ENCODE measurements at regions not wholly inside any gene's neighbourhood (a gene's known extent, or its start where the extent isn't known, plus 50 kb on each side); places are given as distances from the start of the nearest gene placed in this dataset.
"Not testable (repeated sequence)": the region's sequence is repeated elsewhere in the genome, so short reads cannot be mapped to it uniquely, and the experiment has no call there.

DNA sequence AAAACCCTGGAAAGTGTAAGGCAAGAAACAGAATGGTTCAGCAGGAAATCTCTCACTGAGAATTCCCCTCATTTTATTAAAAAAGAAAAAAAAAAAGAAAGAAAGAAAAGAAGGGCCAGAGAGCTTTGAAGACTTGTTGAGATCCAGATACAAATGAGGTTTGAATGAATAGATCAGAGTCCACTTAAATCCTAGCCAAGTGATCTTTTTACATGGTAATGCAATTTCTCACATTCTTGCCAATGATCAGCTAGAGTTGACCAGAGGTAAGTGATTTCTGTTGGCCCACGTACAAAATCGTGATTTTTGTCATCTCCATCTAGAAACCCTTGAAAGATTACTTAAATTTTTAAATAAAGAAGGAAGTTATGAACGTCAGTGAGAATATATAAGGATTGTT is 261.5 kb upstream of the PCSK5 start:
- DNase-seq, result no peak

DNA sequence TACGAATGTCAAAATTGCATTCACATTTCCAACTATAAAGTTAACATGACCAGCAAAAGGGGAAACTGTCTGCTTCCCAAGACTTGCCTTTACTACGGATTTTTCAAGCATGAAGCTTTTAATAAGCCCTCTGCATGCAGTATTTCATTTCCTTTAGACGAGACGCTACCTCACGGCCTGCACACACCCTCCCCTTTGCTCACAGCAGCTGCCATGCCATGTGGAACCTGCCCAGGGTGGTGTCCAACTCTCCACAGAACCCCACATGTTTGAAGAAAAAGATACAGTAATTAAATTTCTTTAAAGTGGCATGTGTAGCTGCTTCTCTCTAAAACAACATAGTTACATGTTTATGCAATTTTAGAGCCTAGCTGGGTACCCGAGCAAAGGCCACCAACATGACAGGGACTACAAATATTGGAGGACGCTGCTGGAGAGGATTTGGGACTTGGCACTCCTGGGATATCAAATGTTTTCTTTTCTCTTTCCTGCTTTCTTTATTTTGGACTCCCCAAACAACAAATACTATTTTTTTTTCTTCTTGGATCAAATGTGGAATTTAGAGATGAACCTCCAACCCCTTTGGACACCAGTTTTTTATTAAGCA is 256.9 kb upstream of the PCSK5 start:
- DNase-seq, result no peak

DNA sequence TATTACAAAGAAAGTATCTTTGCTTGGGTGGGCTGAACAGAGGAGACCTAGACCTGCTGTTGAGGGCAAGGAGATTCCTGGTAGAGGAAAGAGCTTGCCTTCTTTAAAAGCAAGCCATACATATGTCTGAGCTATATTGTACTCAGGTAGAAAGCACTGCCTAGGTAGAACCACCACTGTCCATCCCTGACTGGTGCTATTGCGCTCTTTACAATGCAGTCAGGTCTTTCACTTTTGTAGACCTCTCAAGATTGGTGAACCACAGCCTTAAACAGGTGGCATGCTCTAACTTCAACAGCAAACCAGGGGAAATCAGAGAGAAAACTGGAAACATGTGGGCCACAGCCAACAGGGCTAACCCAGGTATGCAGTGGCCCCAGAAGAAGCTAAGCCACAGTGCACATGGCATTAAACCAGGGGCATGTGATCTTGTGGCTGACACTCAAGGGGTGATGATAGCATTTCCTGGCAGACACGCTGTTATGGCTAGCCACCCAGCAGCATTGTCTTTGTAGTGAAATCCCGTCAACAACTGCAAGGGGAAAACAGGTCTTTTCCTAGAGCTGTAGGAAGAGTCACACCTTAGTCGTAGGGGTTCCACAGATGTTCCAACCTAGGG is 253.9 kb upstream of the PCSK5 start:
- DNase-seq, result no peak

DNA sequence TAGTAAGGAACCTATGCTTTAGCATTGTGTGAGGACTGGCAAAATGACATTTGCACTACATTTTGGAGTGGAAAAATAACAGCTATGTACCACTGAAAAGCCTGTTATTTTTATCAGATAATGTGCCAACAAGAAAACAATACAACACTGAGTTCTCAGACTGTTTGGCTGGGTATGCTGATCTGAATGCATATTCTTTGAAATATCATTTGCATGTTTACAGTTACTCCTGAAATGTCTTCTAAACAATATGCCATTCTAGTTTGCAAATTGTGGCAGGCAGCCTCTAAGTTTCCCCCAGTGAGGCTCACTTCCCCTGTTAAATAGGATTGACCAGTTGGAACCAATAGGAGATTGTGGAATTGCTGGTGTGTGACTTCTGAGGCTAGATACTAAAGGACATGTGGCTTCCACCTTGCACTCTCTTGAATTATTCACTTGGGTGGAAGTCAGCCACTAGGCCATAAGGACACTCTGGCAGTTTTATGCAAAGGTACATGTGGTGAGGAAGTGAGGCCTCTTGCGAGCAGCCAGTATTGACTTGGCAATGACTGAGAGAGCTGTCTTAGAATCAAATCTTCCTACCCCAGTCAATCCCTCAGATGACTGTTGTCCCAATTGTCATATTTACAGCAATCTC is 250.4 kb upstream of the PCSK5 start:
- no peak for DNase-seq

DNA sequence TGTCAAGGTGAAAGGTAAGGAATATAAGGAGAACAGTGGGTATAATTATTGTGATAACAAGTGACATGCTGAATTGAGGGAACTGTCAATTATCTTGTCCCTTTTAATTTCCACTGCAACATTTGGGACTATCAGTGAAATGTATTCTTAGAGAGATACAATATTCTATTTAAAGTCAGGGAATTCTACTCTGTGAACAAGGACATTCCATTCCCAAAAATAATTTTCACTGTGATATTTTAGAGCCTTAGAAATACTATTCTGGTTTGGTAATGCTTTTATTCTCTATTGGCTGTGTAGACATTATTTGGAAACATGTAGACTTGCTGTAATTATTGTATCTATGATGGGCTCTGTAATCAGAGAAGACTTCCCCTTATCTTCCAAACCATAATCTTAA is 248.0 kb upstream of the PCSK5 start:
- DNase-seq, result no peak

DNA sequence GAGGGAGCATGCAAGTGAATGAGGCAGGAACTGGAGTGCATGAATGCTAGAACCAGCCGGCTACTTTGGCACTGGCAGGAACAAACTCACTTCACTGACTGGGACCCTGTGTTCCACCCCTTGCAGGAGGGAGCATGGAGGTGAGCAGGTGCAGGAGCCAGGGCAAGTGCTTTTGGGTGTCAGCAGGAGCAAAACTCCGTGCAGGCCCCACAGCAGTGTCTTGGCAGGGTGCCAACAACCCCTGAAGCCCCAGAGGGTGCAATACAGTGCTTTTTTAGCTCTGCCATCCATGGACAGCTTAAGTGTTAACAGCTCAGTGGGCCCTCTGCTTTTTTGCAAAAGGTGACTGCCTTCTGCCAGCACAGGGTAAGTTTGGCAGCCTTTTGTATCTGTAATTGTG is 245.8 kb upstream of the PCSK5 start:
- no peak for DNase-seq

DNA sequence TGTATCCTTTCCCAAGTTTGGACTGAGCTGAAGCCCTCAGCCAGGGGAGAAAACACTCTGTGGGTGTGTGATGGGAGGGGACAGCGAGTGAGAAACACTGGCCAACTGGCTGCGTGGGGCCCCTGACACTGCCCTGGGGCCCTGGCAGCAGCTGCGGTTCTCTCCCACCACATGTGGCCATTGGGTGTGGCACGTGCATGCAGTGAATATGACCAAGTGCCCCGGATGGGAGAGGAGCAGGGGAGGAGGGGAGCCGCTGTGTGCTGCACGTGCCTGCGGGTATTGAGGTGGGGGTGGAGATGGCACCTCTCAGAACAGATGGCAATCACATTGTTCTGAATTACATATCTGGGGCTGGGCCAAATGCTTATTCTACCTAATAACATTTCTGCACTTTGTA is 242.4 kb upstream of the PCSK5 start:
- no peak for DNase-seq

DNA sequence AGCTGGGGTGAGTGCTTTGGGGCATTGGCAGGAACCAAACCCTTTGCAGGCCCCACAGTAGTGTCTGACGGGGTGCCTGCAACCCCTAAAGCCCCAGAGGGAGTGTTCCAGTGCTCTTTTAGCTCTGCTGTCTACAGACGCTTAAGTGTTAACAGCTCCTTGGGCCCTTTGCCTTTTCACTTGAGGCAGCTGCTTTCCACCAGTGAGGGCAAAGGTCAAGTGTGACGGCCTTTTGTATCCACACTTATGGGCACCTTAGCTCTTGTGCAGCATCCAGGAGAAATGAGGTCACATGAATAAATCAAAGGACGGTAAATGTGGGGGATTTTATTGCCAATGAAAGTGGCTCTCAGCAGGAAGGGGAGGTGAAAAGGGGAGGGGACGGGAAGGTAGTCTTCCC is 241.4 kb upstream of the PCSK5 start:
- no peak for DNase-seq

DNA sequence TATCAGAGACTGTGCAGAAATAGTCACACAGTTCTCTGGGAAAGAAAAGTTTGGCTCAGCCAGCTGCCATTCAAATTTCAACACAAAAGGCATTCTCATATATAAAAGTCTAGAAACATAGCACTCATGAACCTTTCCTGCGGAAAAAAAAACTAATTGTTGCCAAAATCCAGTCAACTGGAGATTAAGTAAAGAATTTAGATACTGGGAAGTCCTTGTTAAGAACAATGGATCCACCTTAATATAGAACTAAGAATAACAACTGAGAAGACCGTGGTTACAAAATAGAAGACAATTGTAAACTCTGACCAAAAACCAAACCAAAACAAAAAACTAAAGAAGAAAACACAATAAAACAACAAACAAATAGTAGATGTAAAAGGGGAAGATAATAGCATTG is 238.8 kb upstream of the PCSK5 start:
- DNase-seq, result no peak

DNA sequence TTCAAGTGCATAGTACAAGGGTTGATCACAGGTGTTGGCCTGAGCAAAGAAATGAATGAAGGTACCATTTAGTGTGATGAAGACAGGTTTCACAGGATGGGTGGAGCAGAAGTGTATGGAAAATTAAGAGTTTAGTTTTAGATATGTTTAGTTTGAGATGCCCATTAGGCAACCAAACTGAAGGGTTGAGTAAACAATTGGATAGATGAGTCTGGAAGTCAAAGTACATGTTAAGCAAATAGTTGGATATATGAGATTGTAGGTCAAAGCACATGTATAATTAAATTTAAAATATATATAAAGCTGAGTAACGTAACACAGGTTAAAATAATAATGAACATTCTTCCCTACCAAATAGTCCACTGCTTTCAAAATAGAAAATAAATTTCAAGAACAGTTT is 237.1 kb upstream of the PCSK5 start:
- DNase-seq, result no peak

DNA sequence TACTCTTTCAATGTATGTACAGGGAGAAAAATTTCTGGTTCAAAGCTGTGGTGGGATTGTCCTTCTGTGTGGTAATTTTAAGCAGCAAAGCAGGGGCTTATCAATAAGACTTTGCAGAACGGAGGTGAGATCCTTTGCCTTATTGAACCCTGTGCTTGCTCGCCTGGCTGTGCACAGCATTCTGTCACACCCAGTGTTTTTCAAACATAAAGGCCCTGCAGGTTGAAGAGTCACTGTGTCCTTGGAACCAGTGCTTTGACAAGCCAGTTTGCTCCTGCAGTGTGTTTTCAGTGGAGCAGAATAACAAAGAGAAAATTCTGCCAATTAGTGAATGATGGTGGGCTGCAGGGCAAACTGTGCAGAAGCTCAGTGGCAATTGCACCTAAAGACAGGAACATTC is 236.7 kb upstream of the PCSK5 start:
- no peak for DNase-seq

DNA sequence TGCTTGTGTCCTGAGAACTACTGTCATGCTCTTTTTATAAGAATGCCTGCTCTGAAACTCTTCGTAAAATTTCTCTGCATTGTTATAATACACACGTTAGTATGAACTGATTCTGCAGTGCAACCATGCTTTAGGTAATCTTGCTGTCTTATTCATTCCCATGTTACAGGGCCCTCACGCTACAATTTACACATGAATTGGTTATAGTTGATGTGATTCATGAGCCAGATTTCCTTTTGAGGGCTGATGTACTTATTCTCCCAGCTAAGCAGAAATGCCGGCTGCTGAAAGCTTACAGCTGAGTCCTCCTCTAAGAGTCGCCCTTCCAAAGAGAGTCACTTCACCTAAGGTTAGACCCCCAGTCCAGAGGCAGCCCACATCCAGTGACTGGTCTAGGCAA is 233.5 kb upstream of the PCSK5 start:
- no peak for DNase-seq

DNA sequence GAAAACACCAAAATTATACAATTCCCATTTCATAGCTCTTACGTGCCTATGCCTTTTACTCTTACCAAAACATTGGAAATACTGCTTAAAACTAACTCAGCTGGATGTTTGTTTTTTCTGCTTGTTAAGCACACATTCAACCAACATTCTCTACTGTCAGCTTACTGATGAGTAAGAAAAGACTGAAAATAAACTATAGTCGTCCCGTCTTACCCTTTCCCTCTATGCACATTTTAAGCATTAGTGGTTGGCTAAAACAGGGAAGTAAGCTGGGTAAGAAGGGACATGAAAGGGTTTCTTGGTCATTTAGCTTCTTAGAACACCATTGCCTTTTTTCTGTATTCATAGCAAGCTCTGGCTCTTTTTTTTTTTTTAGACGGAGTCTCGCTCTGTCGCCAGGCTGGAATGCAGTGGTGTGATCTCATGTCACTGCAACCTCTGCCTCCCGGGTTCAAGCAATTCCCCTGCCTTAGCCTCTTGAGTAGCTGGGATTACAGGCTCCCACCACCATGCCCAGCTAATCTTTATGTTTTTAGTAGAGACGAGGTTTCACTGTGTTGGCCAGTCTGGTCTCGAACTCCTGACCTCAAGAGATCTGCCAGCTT is 232.1 kb upstream of the PCSK5 start:
- DNase-seq, result no peak

DNA sequence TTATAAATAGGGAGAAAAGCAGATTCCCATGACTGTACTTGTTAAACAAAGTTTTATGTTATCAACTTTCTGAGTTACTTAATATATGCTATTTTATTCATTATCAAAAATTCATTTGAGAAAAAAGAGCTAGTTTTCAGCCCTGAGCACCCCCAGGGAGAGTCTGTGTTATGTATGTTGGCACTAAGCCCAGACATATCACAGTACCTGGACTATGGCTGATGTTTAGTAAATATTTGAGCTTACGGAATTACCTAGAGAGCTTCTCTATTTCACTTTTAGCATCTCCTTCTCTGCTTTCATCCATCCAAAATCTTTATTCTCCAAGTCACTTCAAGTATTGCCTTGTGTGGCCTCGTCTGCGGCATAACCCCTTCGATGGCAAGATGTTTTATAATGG is 225.9 kb upstream of the PCSK5 start:
- DNase-seq, result no peak

DNA sequence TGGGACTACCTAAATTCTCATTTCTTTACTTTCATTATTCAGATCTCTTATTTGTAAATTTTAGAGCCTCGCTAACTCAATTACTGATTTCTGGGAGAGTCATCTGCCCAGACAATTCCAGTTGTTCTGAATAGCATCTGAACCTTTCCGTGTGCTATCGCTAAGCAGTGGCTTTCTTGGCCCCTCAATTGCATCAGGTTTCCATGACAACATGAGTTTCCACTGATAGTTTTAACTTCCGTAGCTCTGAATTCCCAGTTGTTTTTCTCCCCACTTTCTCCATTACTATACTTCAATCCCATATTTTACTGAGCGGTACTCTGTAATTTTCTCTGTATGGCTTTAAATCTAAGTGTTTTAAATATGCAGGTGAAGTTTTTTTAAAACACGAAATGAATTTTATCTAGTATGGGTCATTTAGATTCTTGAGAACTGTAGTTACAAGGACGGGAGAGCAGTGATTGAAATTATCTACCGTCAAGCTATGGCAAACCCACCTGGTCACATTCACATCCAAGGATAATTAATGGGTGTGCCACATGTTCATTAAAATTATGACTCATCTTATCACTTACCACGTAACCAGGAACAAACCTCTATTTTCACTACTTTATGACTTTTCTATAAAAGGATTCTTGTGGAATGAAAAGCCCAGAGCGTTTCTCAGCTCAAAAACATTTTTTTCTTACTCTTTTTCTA is 223.5 kb upstream of the PCSK5 start:
- DNase-seq, result no peak

DNA sequence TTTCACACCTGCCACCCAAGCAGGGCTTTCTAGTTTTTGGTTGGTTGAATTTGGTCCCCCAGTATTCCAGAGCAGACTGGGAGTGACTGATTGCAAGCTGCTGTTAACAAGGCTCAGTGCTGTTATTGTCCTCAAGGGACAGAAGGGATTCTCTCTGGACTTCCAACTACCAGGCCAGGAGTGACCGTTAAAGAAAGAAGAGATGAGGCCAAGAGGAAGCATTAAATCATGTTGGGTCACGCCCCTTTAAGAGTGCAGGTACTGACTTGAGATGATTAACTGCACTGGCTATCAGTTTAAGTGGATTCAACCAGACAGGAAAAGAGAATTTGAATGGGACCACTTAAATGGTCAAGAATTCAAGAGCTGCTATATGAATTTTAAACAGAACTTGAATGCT is 220.8 kb upstream of the PCSK5 start:
- no peak for DNase-seq

DNA sequence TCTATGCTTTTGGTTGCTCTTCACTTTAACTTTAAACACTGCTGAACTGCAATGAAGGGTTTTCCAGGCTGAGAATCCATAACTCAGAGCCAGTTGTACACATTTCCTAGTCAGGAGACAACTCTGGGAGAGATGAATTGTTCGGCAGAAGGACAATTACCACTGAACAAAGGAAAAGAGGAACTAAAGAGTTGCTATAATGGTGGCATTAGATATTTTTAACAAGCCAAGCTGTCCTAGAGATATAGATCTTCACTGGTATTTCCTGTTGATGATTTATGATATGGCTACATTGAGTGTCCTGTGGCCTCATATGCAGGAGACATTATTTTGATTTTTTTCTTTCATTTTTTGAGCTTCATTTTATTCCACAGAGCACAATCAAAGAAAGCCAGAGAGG is 219.1 kb upstream of the PCSK5 start:
- no peak for DNase-seq

DNA sequence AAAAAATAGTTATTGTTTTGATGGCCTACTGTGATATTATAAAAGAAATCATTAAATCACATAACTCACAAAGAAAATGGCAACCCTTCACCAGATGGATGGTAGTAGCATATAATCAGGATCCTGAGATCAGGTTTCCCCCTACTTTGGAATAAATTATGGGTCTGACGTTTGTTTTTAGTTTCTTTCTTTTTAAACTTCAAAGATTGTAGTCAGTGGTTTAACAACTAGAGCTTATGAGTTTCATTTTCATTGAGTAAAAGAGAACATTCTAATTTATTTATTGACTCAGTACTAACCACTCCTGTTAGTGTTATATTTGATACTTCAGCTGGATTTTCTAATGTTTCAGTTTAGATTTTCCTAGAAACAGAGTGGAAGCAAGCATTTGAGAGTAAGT is 218.0 kb upstream of the PCSK5 start:
- no peak for DNase-seq

DNA sequence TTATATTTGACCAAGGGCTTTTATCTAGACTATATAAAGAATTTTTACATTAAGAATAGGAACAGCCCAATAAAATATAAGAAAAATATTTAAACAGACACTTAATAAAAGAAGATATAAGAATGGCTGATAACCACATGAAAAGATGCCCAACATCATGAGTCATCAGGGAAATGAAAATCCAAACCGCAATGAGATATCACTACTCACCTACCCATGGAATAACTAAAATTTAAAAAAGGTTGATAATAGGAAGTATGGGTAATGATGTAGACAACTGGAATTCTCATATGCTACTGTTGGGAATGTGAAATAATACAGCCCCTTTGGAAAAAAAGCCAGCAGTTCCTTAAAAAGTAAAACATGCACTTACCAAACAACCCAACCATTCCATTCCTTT is 206.9 kb upstream of the PCSK5 start:
- no peak for DNase-seq

DNA sequence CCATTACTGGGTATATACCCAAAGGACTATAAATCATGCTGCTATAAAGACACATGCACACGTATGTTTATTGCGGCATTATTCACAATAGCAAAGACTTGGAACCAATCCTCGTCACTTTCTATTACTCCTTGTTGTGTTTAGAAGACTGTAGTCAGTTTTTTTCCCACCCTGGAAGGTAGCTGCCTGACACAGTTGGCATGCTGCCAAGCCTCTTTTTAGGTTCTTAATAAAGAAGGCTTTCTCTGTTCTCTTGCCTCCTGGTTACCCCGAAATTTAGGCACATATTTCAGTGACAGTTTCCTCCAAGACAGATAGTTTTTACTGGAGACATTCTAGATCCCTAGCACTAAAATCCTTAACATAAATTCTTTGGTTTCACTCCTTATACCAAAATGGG is 205.4 kb upstream of the PCSK5 start:
- no peak for DNase-seq

DNA sequence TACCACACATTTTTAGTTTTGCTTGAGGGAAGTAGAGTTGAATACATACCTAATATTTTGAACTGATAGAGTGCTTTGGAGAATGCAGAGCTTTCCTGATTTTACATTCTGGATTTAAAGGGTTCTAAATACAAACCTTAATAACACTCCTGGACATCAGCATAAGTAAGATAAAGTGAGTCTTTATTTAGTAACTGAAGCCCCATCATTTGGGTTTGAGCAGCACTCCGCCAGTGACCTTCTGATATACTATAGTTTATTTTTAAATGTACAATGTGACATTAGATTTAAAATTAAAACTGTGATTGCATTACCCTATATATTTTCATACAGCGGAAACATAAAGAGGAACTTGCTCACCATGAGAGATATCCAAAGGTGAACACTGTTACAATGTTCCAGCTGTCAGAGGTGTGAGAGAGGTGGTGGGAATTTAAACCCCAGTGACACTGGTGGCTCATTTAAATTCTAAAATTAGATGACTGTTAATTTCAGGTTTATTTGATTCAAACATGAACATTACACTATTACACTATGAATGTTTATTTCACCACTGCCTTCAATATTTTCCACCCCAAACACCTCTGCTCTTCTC is 203.0 kb upstream of the PCSK5 start:
- no peak for DNase-seq

DNA sequence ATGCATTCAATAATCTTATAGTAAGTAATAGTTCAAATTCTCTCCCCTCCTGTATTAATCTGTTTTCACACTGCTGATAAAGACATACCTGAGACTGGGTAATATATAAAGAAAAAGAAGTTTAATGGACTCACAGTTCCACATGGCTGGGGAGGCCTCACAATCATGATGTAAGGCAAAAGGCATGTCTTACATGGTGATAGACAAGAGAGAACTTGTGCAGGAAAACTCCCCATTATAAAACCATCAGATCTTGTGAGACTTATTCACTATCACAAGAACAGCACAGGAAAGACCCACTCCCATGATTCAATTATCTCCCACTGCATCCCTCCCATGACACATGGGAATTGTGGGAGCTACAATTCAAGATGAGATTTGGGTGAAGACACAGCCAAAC is 199.9 kb upstream of the PCSK5 start:
- not testable (repeated sequence) for DNase-seq

DNA sequence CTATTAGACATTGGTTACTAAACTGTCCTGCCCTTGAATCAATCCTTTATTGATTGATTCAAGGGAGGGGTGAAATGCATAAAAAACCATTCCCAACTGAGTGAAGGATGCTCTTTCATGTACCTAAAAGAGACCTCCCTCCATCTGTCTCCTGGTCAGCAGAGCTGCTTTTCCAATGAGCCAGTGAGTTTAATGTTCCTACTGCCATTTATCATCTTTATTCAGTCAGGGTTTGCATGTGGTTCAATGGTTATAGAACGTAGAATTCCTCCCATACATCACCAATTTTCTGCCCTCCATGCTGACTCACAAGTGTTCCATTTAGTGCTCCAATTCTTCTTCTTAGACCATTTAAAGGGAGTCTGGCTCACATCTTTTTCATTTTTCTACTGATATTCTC is 199.1 kb upstream of the PCSK5 start:
- no peak for DNase-seq

DNA sequence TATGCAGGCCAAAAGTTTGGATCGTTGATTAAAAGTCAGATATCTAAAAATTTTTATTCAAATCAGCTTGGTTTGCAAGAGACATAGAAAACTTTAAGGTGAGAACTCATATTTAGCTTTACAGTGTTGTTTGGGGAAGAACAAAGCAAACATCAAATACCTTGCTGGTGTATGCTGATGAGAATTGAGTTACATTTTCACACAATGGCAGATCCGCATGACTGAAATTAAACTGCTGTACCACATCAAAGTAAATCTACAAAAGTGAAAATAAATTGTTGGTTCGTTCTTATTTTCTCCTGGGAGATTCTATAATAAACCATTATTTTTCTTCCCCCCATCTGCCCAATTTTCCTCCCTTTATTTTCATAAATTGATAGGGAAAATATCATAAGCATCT is 198.2 kb upstream of the PCSK5 start:
- no peak for DNase-seq

All from activated CD4-positive, alpha-beta T cell treated with anti-CD3 and anti-CD28 coated beads, Interleukin-10, Interleukin-2, amounts not matched to agents 100 ng/mL and 50 ng/mL, durations not matched to agents 16 hours and 8 hours (primary cell).